ENCODE measurements at regions not wholly inside any gene's neighbourhood (a gene's known extent, or its start where the extent isn't known, plus 50 kb on each side); places are given as distances from the start of the nearest gene placed in this dataset.

DNA sequence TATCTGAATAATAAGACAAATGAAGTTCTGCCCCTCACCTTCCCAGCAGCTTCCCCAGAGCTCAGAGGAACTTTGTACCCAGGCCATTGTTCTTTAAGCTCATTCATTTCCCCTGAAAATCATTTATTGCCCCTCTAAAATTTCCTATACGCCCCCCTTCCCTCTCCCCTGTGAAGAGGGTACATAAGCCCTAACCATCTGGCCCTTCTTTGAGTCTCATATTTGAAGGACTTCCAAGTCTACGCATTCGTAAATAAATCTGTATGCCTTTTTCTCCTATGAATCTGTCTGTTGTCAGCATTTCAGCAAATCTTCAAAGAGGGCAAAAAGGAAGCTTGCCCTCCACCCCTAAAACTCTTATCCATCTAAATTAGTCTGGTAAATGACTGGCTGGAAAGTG, 73.1 kb upstream of the DST start (continued):
- TF ChIP-seq, protein P1, sequence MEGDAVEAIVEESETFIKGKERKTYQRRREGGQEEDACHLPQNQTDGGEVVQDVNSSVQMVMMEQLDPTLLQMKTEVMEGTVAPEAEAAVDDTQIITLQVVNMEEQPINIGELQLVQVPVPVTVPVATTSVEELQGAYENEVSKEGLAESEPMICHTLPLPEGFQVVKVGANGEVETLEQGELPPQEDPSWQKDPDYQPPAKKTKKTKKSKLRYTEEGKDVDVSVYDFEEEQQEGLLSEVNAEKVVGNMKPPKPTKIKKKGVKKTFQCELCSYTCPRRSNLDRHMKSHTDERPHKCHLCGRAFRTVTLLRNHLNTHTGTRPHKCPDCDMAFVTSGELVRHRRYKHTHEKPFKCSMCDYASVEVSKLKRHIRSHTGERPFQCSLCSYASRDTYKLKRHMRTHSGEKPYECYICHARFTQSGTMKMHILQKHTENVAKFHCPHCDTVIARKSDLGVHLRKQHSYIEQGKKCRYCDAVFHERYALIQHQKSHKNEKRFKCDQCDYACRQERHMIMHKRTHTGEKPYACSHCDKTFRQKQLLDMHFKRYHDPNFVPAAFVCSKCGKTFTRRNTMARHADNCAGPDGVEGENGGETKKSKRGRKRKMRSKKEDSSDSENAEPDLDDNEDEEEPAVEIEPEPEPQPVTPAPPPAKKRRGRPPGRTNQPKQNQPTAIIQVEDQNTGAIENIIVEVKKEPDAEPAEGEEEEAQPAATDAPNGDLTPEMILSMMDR (conservative IDR thresholded peaks at IDR 0.05; ENCODE audit: low read depth in 2 of 2): no peak
- TF ChIP-seq, protein P2, sequence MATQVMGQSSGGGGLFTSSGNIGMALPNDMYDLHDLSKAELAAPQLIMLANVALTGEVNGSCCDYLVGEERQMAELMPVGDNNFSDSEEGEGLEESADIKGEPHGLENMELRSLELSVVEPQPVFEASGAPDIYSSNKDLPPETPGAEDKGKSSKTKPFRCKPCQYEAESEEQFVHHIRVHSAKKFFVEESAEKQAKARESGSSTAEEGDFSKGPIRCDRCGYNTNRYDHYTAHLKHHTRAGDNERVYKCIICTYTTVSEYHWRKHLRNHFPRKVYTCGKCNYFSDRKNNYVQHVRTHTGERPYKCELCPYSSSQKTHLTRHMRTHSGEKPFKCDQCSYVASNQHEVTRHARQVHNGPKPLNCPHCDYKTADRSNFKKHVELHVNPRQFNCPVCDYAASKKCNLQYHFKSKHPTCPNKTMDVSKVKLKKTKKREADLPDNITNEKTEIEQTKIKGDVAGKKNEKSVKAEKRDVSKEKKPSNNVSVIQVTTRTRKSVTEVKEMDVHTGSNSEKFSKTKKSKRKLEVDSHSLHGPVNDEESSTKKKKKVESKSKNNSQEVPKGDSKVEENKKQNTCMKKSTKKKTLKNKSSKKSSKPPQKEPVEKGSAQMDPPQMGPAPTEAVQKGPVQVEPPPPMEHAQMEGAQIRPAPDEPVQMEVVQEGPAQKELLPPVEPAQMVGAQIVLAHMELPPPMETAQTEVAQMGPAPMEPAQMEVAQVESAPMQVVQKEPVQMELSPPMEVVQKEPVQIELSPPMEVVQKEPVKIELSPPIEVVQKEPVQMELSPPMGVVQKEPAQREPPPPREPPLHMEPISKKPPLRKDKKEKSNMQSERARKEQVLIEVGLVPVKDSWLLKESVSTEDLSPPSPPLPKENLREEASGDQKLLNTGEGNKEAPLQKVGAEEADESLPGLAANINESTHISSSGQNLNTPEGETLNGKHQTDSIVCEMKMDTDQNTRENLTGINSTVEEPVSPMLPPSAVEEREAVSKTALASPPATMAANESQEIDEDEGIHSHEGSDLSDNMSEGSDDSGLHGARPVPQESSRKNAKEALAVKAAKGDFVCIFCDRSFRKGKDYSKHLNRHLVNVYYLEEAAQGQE (IDR thresholded peaks at IDR 0.05; ENCODE audit: unreplicated experiment): no peak
- TF ChIP-seq EZH2 (IDR thresholded peaks at IDR 0.05; ENCODE audit: low read depth, unreplicated experiment) (no peak), NANOG (IDR thresholded peaks at IDR 0.05; ENCODE audit: borderline replicate concordance) (no peak)

- Histone ChIP-seq H3K4me1 (ENCODE audit: insufficient read depth) (peaks cover 65% of the 10 kb centered on the region), H4K20me1 (replicated peaks; ENCODE audit: insufficient read depth) (no peaks in the 10 kb centered on the region), H3K27ac (ENCODE audit: low read depth) (0 out of 2 replicates have a peak overlapping the region, but pooled peaks have one; percentile 43), H3K4me2 (peak overlapping the region; percentile 29; the same call in 1 of the 2 replicates), H3K79me2 (replicated peaks; ENCODE audit: insufficient read depth) (peaks cover 97% of the 10 kb centered on the region), H3K27me3 (ENCODE audit: insufficient read depth) (no peaks in the 10 kb centered on the region), H3K9me2 (ENCODE audit: insufficient read depth) (no peaks in the 10 kb centered on the region), H3F3A (replicated peaks; ENCODE audit: low read depth) (no peaks in the 10 kb centered on the region; the same call in 1 of the 2 replicates), H2AFZ (no peak overlapping the region), H3K36me3 (ENCODE audit: insufficient read depth) (no peaks in the 10 kb centered on the region), H3K4me3 (no peak overlapping the region)
- TF ChIP-seq EZH2 (IDR thresholded peaks at IDR 0.05; ENCODE audit: low read depth, unreplicated experiment): no peak
- no peak for TF ChIP-seq ETS1 (IDR thresholded peaks at IDR 0.05)
- no peak for TF ChIP-seq JUNB (IDR thresholded peaks at IDR 0.05; ENCODE audit: unreplicated experiment)
- TF ChIP-seq, protein P1 (conservative IDR thresholded peaks at IDR 0.05; ENCODE audit: low read depth in 2 of 2): no peak
- no peak for TF ChIP-seq CREB1 (CRISPR knock-in tag; IDR thresholded peaks at IDR 0.05; ENCODE audit: low read depth)
- DNase-seq (ENCODE audit: low spot score) (no peak), ATAC-seq (peak; percentile 27; the same call in 2 of the 3 replicates)
- H3K36me3 Mint-ChIP-seq (ENCODE audit: low read depth): peaks cover 26% of the 10 kb centered on the region
- H3K4me3 Mint-ChIP-seq: no peak overlapping the region; the same call in 2 of the 3 replicates
- H3K9me3 Mint-ChIP-seq: peaks cover 16% of the 10 kb centered on the region
- peaks cover 3% of the 10 kb centered on the region for H3K27me3 Mint-ChIP-seq (ENCODE audit: insufficient read depth, low read depth, poor library complexity)
- peaks cover 68% of the 10 kb centered on the region for H3K4me1 Mint-ChIP-seq
- peak overlapping the region; percentile 77; the same call in 1 of the 2 replicates for H3K27ac Mint-ChIP-seq
Measured at GRCh38 chr6:56714982-56715456, 72.3 kb upstream of the DST start.

All from GM23338 (cell line).